GM12878 (cell line): ENCODE measurements at regions not wholly inside any gene's neighbourhood (a gene's known extent, or its start where the extent isn't known, plus 50 kb on each side); places are given as distances from the start of the nearest gene placed in this dataset.

ENCODE experiments used
- ATAC-seq: fragments of 200-7000 bp; cut with Tn5 transposase; 3 replicates; pipeline ENCODE4 v1.9.1; 2020; ENCODE audit warnings: mild to moderate bottlenecking, moderate library complexity
- BruUV-seq: library from RNA; stranded (reverse); fragments of 400-500 nt; replicated peaks from 2 replicates; lab custom pipeline; 2021; lab: Mats Ljungman, UMichigan
- CTCF ChIA-PET: fragments of 300-600 bp; sonication (Branson Sonifier 250); formaldehyde crosslinking; extraction: SDS; loops from one replicate; lab custom pipeline; 2021; ENCODE audit warnings: inconsistent platforms; lab: Yijun Ruan, JAX
- POLR2A ChIA-PET: fragments of 350-600 bp; formaldehyde crosslinking; extraction: SDS; loops from one replicate; lab custom pipeline; 2021; ENCODE audit warnings: inconsistent platforms; lab: Charles Lee
- RAD21 ChIA-PET: fragments of 300-600 bp; sonication (Branson Sonifier 250); formaldehyde crosslinking; loops from one replicate; lab custom pipeline; 2023; ENCODE audit warnings: antibody characterized with exemption; ENCODE audit not compliant: unreplicated experiment; lab: Charles Lee
- SMC1A ChIA-PET: fragments of 300-600 bp; sonication (Branson Sonifier 250); formaldehyde crosslinking; loops from one replicate; lab custom pipeline; 2023; ENCODE audit not compliant: unreplicated experiment, uncharacterized antibody; lab: Charles Lee
- DNase-seq: peaks from one replicate; pipeline ENCODE4 v3.0.0-alpha.2; 2011; ENCODE audit warnings: low read depth, low spot score
- FAIRE-seq: peaks from 3 replicates; lab custom pipeline; 2011; peaks lifted over from hg19 to GRCh38; lab: Jason Lieb, UNC
- H2AFZ ChIP-seq: 2 replicates; pipeline ENCODE4 v1.6.0; 2011; ENCODE audit warnings: low read depth, low read length, control low read depth; ENCODE audit not compliant: control insufficient read depth
- H3K27ac ChIP-seq: 2 replicates; pipeline ENCODE4 v1.5.1; 2011; ENCODE audit warnings: control low read depth; ENCODE audit not compliant: control insufficient read depth, insufficient read depth
- H3K27me3 ChIP-seq, 2 experiments: replicated peaks in 1 of 2; 2 replicates each; pipeline versions ENCODE4 v1.6.0 to v1.6.1; 2011; ENCODE audit warnings: low read length in 1 of 2; ENCODE audit not compliant: control insufficient read depth in 2 of 2, insufficient read depth in 2 of 2
- H3K36me3 ChIP-seq, 2 experiments: 2 replicates each; pipeline ENCODE4 v1.5.1; 2011; ENCODE audit warnings: low read length in 1 of 2; ENCODE audit not compliant: control insufficient read depth in 2 of 2, insufficient read depth in 2 of 2
- H3K4me1 ChIP-seq: 2 replicates; pipeline ENCODE4 v1.6.1; 2011; ENCODE audit warnings: mild to moderate bottlenecking, low read length, moderate library complexity, mixed read lengths; ENCODE audit not compliant: control insufficient read depth, insufficient read depth
- H3K4me2 ChIP-seq: 2 replicates; pipeline ENCODE4 v1.6.0; 2011; ENCODE audit warnings: control low read depth; ENCODE audit not compliant: control insufficient read depth, insufficient read depth
- H3K4me3 ChIP-seq: fragments of 200-600 bp; sonication (generic); 2 replicates; pipeline ENCODE4 v1.5.1; 2016
- H3K79me2 ChIP-seq: 2 replicates; pipeline ENCODE4 v1.6.0; 2011; ENCODE audit warnings: low read length; ENCODE audit not compliant: control insufficient read depth, insufficient read depth
- H3K9ac ChIP-seq: 2 replicates; pipeline ENCODE4 v1.8.0; 2011; ENCODE audit warnings: low read length, control low read depth, mixed read lengths; ENCODE audit not compliant: control insufficient read depth, insufficient read depth
- H3K9me3 ChIP-seq: replicated peaks from 3 replicates; pipeline ENCODE4 v1.5.1; 2011; ENCODE audit warnings: mild to moderate bottlenecking, low read length; ENCODE audit not compliant: control insufficient read depth, insufficient read depth
- H4K20me1 ChIP-seq: 2 replicates; pipeline ENCODE4 v1.6.0; 2011; ENCODE audit not compliant: control insufficient read depth, insufficient read depth
- ATF3 ChIP-seq: IDR thresholded peaks from 2 replicates; pipeline ENCODE4 v1.6.1; 2011; ENCODE audit warnings: low read depth, mild to moderate bottlenecking, low read length, moderate library complexity, borderline replicate concordance; ENCODE audit errors: extremely low read depth
- BCL11A ChIP-seq: IDR thresholded peaks from 2 replicates; pipeline ENCODE4 v1.6.1; 2011; ENCODE audit warnings: low read depth, low read length
- CBX3 ChIP-seq: fragments of 200-600 bp; sonication (generic); IDR thresholded peaks from 2 replicates; pipeline ENCODE4 v1.6.1; 2016; ENCODE audit warnings: low read depth, borderline replicate concordance
- CHD4 ChIP-seq: fragments of 200-600 bp; sonication (generic); IDR thresholded peaks from 2 replicates; pipeline ENCODE4 v1.6.1; 2016; ENCODE audit warnings: mild to moderate bottlenecking
- FOS ChIP-seq: IDR thresholded peaks from 3 replicates; pipeline ENCODE4 v1.6.1; 2011; ENCODE audit warnings: borderline replicate concordance; ENCODE audit not compliant: insufficient read length; ENCODE audit errors: extremely low read depth
- IKZF2 ChIP-seq, 2 experiments: fragments of 450-650 bp; IDR thresholded peaks; 2 replicates each; pipeline ENCODE4 v1.6.1; 2017; ENCODE audit warnings: mild to moderate bottlenecking in 2 of 2, moderate library complexity in 2 of 2
- MYB ChIP-seq: fragments of 150-350 bp; IDR thresholded peaks from 2 replicates; pipeline ENCODE4 v1.6.1; 2014; ENCODE audit warnings: mild to moderate bottlenecking, low read depth, low read length, borderline replicate concordance
- NFYA ChIP-seq: IDR thresholded peaks from 2 replicates; pipeline ENCODE4 v1.6.1; 2011; ENCODE audit warnings: low read depth, mild to moderate bottlenecking, low read length, improper control_type of control experiment, borderline replicate concordance
- RB1 ChIP-seq: fragments of 450-650 bp; formaldehyde crosslinking; IDR thresholded peaks from 2 replicates; pipeline ENCODE4 v1.6.1; 2017; ENCODE audit warnings: mild to moderate bottlenecking, borderline replicate concordance
- SIN3A ChIP-seq: IDR thresholded peaks from 2 replicates; pipeline ENCODE4 v1.6.1; 2012; ENCODE audit warnings: low read depth, low read length, improper control_type of control experiment
- SMARCA5 ChIP-seq: fragments of 450-650 bp; IDR thresholded peaks from 2 replicates; pipeline ENCODE4 v1.6.1; 2017; ENCODE audit warnings: mild to moderate bottlenecking
- SMC3 ChIP-seq: IDR thresholded peaks from 2 replicates; pipeline ENCODE4 v1.6.1; 2011; ENCODE audit warnings: low read length, improper control_type of control experiment, borderline replicate concordance
- TCF12 ChIP-seq: IDR thresholded peaks from 2 replicates; pipeline ENCODE4 v1.6.1; 2011; ENCODE audit warnings: low read depth, mild to moderate bottlenecking, low read length
- ZBED1 ChIP-seq: IDR thresholded peaks from 2 replicates; pipeline ENCODE4 v1.6.1; 2016; ENCODE audit warnings: borderline replicate concordance
- ZNF274 ChIP-seq: IDR thresholded peaks from one replicate; pipeline ENCODE4 v1.8.0; 2011; ENCODE audit not compliant: insufficient read length, insufficient read depth
- WGBS: methylation state at CpG from one replicate; pipeline ENCODE4 v1.1.6; 2016; ENCODE audit warnings: low lambda C conversion rate; ENCODE audit not compliant: insufficient replicate concordance, insufficient coverage; ENCODE audit errors: missing lambda C conversion rate; 5-methylcytosine and 5-hydroxymethylcytosine counted together
- in situ Hi-C: fragments of 300-500 bp; cut with MboI; formaldehyde crosslinking; loops from 9 replicates; pipeline ENCODE4 v1.14.3; 2018; ENCODE audit warnings: mixed read lengths
- intact Hi-C: fragments of 100-400 bp; cut with micrococcal nuclease; formaldehyde crosslinking; loops from one replicate; pipeline ENCODE4 v1.14.2; 2022; ENCODE audit not compliant: unreplicated experiment
- TF ChIP-seq, protein P1 (sequence below): fragments of 450-650 bp; IDR thresholded peaks from 2 replicates; pipeline ENCODE4 v1.6.1; 2018; ENCODE audit warnings: borderline replicate concordance, mild to moderate bottlenecking; ENCODE audit not compliant: partially characterized antibody

DNA sequence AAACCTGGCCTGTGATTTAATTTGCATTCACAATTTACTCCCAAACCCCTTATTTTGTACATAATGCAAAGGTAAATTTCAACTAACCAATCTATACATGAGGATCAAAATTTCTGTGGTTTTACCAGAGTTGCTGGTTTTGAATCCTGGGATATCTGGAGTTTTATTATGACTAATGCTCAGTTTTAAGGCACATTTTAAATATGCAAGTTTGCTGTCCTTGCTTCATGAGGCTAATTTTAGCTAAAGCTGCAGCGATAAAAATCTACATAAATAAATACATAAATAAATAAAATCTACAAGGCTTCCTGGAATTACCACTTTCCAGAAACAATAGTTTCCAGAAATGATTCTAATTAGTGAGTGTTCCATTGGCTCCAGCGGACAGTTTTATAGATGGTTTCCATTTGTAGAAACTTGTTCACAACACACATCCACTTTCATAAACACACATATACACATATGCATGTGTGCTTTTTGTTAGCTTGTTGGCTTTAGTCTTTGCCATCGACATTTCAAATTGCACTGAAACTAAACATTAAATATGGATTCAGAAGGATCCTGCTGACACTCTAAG, 339.5 kb upstream of the NRP1 start:
- Histone ChIP-seq H3K9me3 (no peaks in the 10 kb centered on the region), H3K79me2 (no peaks in the 10 kb centered on the region), H3K27me3 (no peaks in the 10 kb centered on the region), H4K20me1 (no peaks in the 10 kb centered on the region), H3K4me3 (no peak overlapping the region), H3K27ac (no peak overlapping the region), H3K4me1 (no peaks in the 10 kb centered on the region), H2AFZ (no peak overlapping the region), H3K36me3 (no peaks in the 10 kb centered on the region), H3K9ac (no peak overlapping the region), H3K4me2 (no peak overlapping the region)
- CTCF ChIA-PET: interaction anchor here (0.7 kb wide), 1 partner anchor 66 kb away, joined by 3 read pairs; no protein-coding TSS in a partner anchor
- SMC1A ChIA-PET: interaction anchor here (0.7 to 1.1 kb wide), 2 partner anchors 21 to 61 kb away, joined by 3 to 4 read pairs; no protein-coding TSS in a partner anchor
- DNase-seq: no peak
- TF ChIP-seq ATF3 (no peak), ZNF274 (no peak), SMARCA5 (no peak)
- RAD21 ChIA-PET: interaction anchor here (0.9 kb wide), 1 partner anchor 73 kb away, joined by 3 read pairs; no protein-coding TSS in a partner anchor
- intact Hi-C loops: no loop called here
- POLR2A ChIA-PET: no interaction called here
- ATAC-seq: no peak
- no peak for FAIRE-seq
- WGBS: 64% methylated on average over 3 of the region's 3 CpGs
- in situ Hi-C loops: no loop called here
- BruUV-seq: no TSS peak

- ATAC-seq (no peak), DNase-seq (no peak), FAIRE-seq (no peak)
- SMC1A ChIA-PET: interaction anchor here (0.7 to 1.6 kb wide), 2 partner anchors 65 to 78 kb away, joined by 3 to 4 read pairs; no protein-coding TSS in a partner anchor
- H3K9ac ChIP-seq: no peak overlapping the region
- no peak overlapping the region for H2AFZ ChIP-seq
- H3K27me3 ChIP-seq: no peaks in the 10 kb centered on the region
- intact Hi-C loops (no loop called here), in situ Hi-C loops (no loop called here)
- CTCF ChIA-PET: interaction anchor here (1.2 kb wide), 1 partner anchor 36 kb away, joined by 3 read pairs; no protein-coding TSS in a partner anchor
- WGBS: 56% methylated on average over 5 of the region's 5 CpGs
- H4K20me1 ChIP-seq: no peaks in the 10 kb centered on the region
- RAD21 ChIA-PET: no interaction called here
- no peaks in the 10 kb centered on the region for H3K4me1 ChIP-seq
- H3K36me3 ChIP-seq: no peaks in the 10 kb centered on the region
- POLR2A ChIA-PET: interaction anchor here (0.7 kb wide), 1 partner anchor 207 kb away, joined by 3 read pairs; no protein-coding TSS in a partner anchor
- H3K4me3 ChIP-seq: no peak overlapping the region
- H3K4me2 ChIP-seq: no peak overlapping the region
- no peak overlapping the region for H3K27ac ChIP-seq
- no peaks in the 10 kb centered on the region for H3K9me3 ChIP-seq
- no TSS peak for BruUV-seq
- H3K79me2 ChIP-seq: no peaks in the 10 kb centered on the region
- TF ChIP-seq RB1 (no peak), CBX3 (no peak), TCF12 (no peak), IKZF2 (IDR thresholded peaks at IDR 0.05) (no peak), CHD4 (no peak), FOS (no peak), BCL11A (no peak), NFYA (no peak), MYB (no peak), ZBED1 (no peak), SMC3 (no peak), SIN3A (no peak)
- TF ChIP-seq, protein P1, sequence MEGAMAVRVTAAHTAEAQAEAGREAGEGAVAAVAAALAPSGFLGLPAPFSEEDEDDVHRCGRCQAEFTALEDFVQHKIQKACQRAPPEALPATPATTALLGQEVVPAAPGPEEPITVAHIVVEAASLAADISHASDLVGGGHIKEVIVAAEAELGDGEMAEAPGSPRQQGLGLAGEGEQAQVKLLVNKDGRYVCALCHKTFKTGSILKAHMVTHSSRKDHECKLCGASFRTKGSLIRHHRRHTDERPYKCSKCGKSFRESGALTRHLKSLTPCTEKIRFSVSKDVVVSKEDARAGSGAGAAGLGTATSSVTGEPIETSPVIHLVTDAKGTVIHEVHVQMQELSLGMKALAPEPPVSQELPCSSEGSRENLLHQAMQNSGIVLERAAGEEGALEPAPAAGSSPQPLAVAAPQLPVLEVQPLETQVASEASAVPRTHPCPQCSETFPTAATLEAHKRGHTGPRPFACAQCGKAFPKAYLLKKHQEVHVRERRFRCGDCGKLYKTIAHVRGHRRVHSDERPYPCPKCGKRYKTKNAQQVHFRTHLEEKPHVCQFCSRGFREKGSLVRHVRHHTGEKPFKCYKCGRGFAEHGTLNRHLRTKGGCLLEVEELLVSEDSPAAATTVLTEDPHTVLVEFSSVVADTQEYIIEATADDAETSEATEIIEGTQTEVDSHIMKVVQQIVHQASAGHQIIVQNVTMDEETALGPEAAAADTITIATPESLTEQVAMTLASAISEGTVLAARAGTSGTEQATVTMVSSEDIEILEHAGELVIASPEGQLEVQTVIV: no peak
These were observed 335.4 kb upstream of the NRP1 start for GRCh38 chr10:33669904-33670303.
